ENCODE measurements at regions not wholly inside any gene's neighbourhood (a gene's known extent, or its start where the extent isn't known, plus 50 kb on each side); places are given as distances from the start of the nearest gene placed in this dataset.

GRCh38 chr9:515665-516064 lies 301.0 kb downstream of the DOCK8 start:
- no peak for DNase-seq (ENCODE audit: low read depth in 4 of 4, low spot score in 3 of 4)

GRCh38 chr9:517993-518392 lies 303.3 kb downstream of the DOCK8 start:
- no peak for DNase-seq (ENCODE audit: low read depth in 4 of 4, low spot score in 3 of 4)

DNA sequence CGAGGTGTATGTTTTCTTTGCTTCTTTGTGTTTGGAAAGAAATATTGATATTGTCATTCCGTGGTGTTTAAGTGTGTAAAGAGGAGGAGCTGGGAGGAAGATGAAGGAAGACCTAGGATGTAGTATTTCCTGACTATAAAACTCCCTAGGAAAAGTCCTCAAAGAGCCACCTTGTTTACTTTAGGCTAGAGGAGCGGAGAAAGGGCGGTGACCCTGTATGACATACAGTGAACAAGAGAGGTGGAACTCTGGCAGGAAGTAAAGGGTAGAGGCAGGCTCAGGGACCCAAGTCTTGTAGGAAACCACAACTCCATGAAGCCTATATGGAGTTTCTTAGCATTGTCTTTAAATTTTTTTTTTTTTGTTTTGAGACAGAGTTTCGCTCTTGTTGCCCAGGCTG lies 303.9 kb downstream of the DOCK8 start:
- no peak for DNase-seq (ENCODE audit: low read depth in 4 of 4, low spot score in 3 of 4)

DNA sequence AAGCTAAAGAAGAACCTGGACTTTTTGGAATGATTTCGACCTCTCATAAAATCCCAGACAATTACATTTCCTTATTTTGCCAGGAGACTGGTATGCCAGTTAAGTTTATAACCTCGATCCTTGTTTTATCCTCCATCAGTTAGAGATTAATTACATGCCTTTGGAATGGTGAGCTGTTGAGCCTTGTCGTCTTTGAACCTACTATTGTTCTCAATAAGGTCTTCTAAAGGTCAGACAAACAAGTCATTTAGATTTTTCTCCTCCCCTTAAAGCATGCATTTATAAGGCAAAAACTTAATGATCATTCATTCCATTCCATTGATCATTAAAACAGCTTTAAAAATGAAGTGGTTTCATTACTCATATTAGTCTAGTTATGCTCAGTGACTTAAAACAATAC lies 304.9 kb downstream of the DOCK8 start:
- no peak for DNase-seq (ENCODE audit: low read depth in 4 of 4, low spot score in 3 of 4)

DNA sequence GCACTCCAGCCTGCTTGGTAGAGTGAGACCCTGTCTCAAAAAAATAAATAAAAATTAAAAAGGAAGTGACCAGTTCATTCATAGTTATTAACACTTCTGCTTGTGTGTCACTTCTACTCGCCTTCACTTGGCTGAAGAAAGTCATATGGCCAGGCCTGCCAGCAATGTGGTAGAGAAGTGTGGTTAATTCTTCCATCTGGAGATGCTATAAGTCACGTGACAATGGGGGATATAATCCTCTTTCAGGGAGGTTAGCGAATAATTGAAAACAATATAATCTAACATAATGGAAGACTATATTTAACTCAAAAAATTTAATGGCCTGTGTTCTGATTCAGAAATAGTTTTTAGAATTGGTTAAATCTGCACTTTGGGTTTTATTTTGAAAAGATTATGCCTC lies 305.6 kb downstream of the DOCK8 start:
- DNase-seq (ENCODE audit: low read depth in 4 of 4, low spot score in 3 of 4) = no peak

DNA sequence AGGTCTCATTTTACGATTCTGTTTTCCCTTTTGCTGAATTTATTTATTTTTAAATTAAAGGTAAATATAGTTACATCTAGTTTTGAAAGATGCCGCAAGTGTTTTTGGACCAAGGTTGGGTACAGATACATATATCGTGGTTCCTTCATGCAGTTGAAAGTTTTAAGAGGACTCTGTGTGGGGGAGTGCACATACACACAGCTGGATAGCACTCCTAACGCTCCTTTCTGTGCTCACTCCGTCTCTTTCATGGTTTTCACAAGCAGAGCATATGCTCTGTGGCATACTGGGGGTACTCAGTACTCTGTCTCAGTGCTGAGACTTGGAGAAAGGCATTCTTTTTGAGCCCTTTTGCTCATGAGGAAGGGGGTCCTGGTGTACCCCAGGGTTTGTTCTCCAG lies 307.5 kb downstream of the DOCK8 start:
- no peak for DNase-seq (ENCODE audit: low read depth in 4 of 4, low spot score in 3 of 4)

DNA sequence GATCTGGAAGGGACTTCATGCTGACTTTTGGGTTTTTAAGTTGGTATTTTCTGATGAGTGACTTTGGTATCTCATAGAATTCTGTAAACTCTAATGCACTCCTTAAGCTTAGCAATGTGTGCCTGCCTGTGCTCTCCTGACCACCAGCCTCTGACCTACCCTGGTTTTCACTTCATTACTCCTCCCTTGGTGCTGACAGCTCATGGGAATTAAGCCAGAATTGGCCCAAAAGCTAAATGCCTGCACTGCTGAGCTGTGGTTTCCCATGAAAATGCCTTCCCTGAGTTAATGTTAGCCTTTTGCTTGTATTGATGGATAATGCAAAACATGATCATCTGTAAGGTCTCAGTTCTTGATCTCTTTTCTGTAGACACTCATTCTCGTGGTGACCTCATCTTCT lies 308.0 kb downstream of the DOCK8 start:
- no peak for DNase-seq (ENCODE audit: low read depth in 4 of 4, low spot score in 3 of 4)

DNA sequence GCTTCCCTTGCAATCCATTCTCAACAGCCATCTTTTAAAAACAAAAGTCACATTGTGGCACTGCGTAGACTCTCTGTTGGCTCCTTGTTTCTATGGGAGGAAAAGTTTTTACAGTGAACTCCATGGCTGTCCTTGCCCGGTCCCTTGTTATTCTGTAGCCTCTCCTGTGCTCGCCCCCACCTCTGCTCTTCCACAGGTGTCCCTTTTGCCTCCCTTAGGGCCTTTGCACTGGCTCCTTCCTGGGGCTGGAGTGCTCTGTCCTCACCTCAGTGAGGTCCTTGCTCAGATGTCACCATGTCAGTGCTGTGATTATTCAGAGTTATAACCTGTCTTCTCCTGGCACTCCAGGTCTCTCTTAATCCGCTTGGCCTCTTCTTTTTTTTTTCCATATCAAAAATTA lies 308.8 kb downstream of the DOCK8 start:
- no peak for DNase-seq (ENCODE audit: low read depth in 4 of 4, low spot score in 3 of 4)

- DNase-seq (ENCODE audit: low read depth in 4 of 4, low spot score in 3 of 4) = no peak
Observed at GRCh38 chr9:524008-524407, 309.3 kb downstream of the DOCK8 start.

GRCh38 chr9:526904-527591 lies 312.4 kb downstream of the DOCK8 start:
- no peak for DNase-seq (ENCODE audit: low read depth in 4 of 4, low spot score in 3 of 4)

DNA sequence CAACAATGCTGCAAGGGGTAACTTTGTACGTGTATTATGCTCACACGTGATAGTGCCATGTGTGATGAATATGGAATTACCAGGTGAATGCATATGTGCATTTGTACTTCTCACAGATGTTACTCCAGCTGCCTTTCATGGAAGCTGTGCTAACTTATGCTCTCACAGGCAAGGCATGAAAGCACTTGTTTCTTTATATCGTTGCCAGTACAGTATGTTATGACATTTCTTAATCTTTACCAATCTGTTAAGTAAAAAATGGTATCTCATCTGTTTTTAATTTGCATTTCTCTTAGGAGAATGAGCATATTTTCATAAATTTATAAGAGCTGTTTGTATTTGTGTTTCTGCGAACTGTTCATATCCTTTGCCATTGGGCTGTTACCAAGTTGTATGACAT lies 311.8 kb upstream of the DMRT1 start:
- no peak for DNase-seq (ENCODE audit: low read depth in 4 of 4, low spot score in 3 of 4)

GRCh38 chr9:530681-531080 lies 310.8 kb upstream of the DMRT1 start:
- DNase-seq (ENCODE audit: low read depth in 4 of 4, low spot score in 3 of 4) = no peak

- no peak for DNase-seq (ENCODE audit: low read depth in 4 of 4, low spot score in 3 of 4)
Observed at GRCh38 chr9:532707-533106, 308.8 kb upstream of the DMRT1 start.

DNA sequence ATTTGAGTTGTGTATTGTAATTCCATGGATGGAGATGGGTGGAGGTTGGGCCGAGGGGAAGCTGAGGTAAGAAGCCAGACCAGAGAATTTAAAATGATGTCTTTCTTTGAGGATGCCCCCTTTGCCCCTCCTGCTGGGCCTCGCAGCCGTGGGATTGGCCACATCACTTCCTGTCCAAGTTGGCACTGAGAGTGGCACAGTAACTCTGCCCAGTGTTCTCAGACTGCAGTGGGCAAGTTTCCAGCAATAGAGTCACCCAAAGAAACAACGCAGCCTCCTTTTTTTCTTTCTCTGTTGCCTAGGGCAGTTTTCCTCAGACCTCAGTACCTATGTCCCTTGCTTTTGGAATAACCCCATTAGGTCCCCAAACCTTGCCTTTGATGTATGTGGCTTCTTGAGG lies 306.6 kb upstream of the DMRT1 start:
- no peak for DNase-seq (ENCODE audit: low read depth in 4 of 4, low spot score in 3 of 4)

DNA sequence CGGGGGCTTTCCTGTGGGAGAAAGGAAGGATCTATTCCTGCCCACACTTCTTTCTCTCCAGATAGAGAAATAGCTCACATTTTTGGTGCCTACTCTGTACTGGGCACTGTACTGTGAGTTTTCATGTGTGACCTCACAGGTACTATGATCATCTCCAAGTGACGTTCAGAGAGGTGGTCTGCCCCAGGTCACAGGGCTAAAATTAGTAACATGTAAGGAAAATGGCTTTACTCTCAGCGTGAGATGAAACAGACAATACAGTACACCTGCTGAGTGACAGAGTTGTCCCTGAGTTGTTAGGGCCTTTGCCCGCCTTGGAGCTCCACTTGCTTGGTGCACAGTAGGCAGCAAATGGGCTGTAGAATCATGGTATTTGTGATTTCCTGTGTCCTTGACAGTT lies 306.1 kb upstream of the DMRT1 start:
- no peak for DNase-seq (ENCODE audit: low read depth in 4 of 4, low spot score in 3 of 4)

GRCh38 chr9:536597-537511 lies 304.6 kb upstream of the DMRT1 start:
- DNase-seq (ENCODE audit: low read depth in 4 of 4, low spot score in 3 of 4) = no peak

- no peak for DNase-seq (ENCODE audit: low read depth in 4 of 4, low spot score in 3 of 4)
Observed at GRCh38 chr9:543478-543877, 298.0 kb upstream of the DMRT1 start.

DNA sequence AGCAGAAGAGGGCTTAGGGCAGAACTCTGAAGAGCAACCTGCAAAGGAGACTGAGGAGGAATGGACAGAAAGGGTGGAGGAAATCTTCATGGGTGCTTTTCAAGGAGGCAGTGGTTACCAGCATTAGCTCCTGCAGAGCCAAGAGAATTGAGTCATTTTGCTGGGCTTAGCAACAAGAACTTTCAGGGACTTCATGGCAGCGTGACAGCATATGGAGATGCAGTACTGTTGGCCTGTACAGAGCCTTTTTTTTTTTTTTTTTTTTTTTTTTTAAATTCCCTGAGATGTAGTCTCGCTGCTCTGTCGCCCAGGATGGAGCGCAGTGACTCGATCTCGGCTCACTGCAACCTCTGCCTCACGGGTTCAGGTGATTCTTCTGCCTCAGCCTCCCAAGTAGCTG lies 296.0 kb upstream of the DMRT1 start:
- DNase-seq (ENCODE audit: low read depth in 4 of 4, low spot score in 3 of 4) = no peak

DNA sequence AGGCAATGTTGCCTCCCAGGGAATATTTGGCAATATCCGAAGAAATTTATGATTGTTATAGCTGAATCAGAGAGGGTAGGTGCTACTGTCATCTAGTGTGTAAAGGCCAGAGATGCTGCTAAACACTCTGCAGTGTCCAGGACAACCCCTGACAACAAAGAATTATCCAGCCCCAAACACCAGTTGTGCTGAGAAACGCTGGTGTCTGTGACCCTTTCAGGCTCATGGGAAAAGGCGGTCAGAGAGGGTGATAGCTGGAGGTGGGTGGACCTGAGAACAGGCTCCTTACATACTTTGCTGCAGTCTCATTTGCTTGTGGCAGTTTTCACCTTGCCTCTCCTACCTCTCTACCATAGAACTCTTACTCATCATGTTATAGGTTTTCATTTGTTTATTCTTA lies 295.3 kb upstream of the DMRT1 start:
- DNase-seq (ENCODE audit: low read depth in 4 of 4, low spot score in 3 of 4) = no peak

- DNase-seq (ENCODE audit: low read depth in 4 of 4, low spot score in 3 of 4) = peak in 3 of 4 donors; percentile 37 to 65 (median 46)
Observed at GRCh38 chr9:546797-547223, 294.7 kb upstream of the DMRT1 start.

DNA sequence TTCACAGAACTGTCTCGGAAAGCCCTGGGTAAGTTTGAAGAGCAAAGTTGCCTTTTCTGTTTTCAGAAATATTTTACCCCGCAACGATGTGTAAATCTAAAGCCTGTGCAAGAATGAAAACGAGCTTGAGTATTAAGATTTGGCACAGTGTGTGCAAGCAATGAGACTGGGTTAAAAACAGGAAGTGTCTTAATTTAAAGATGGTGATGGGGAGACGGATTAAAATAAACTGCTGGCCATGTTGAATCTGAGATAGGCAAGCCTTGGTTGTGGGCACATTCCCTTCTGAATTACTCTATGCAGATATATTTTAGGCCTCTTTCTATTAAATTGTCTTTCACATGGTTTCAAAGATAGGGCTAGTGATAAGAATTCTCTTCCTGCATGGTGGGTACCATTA lies 294.2 kb upstream of the DMRT1 start:
- no peak for DNase-seq (ENCODE audit: low read depth in 4 of 4, low spot score in 3 of 4)

GRCh38 chr9:549455-549997 lies 292.0 kb upstream of the DMRT1 start:
- no peak for DNase-seq (ENCODE audit: low read depth in 4 of 4, low spot score in 3 of 4)
